Naive thymus-derived CD4-positive, alpha-beta T cell (primary cell): ENCODE measurements at regions not wholly inside any gene's neighbourhood (a gene's known extent, or its start where the extent isn't known, plus 50 kb on each side); places are given as distances from the start of the nearest gene placed in this dataset.
"Not testable (repeated sequence)": the region's sequence is repeated elsewhere in the genome, so short reads cannot be mapped to it uniquely, and the experiment has no call there.

Experiments used
- ATAC-seq: fragments of 150-1000 bp; cut with Tn5 transposase; 2 replicates; pipeline ENCODE4 v1.10.0; 2021; ENCODE audit warnings: mild to moderate bottlenecking, moderate library complexity
- CTCF ChIA-PET: fragments of 350-600 bp; sonication (Branson Sonifier 250); formaldehyde crosslinking; loops from one replicate; lab custom pipeline; 2021; ENCODE audit warnings: antibody characterized with exemption; lab: Charles Lee
- POLR2A ChIA-PET: fragments of 350-600 bp; sonication (Branson Sonifier 250); formaldehyde crosslinking; loops from one replicate; lab custom pipeline; 2021; ENCODE audit warnings: antibody characterized with exemption, inconsistent platforms; lab: Charles Lee
- DNase-seq, 9 donors: peaks; one replicate each; pipeline versions ENCODE4 v3.0.0 to v3.0.0-alpha.2; 2020 to 2022; ENCODE audit warnings: mixed read lengths in 1 of 9
- H3K27ac ChIP-seq: one replicate; pipeline ENCODE4 v1.7.0; 2013; ENCODE audit warnings: mild to moderate bottlenecking, low read depth, low read length, moderate library complexity
- H3K27me3 ChIP-seq, 2 donors: one replicate each; pipeline ENCODE4 v1.7.0; 2013; ENCODE audit warnings: low read length in 2 of 2, mild to moderate bottlenecking in 2 of 2, moderate library complexity in 2 of 2; ENCODE audit not compliant: control insufficient read depth in 2 of 2, insufficient read depth in 2 of 2
- H3K36me3 ChIP-seq, 3 experiments: 1 replicate in 2 of 3; 2 replicates in 1 of 3; pipeline ENCODE4 v1.7.0; 2013; ENCODE audit warnings: low read length in 3 of 3, mild to moderate bottlenecking in 3 of 3, moderate library complexity in 1 of 3; ENCODE audit not compliant: insufficient read depth in 3 of 3, control insufficient read depth in 2 of 3
- H3K4me1 ChIP-seq, 2 donors: one replicate each; pipeline ENCODE4 v1.7.0; 2013; ENCODE audit warnings: low read length in 2 of 2, mild to moderate bottlenecking in 2 of 2, moderate library complexity in 1 of 2; ENCODE audit not compliant: control insufficient read depth in 2 of 2, insufficient read depth in 2 of 2
- H3K4me3 ChIP-seq: 2 replicates; pipeline ENCODE4 v1.7.0; 2013; ENCODE audit warnings: mild to moderate bottlenecking, low read length
- H3K9me3 ChIP-seq, 3 experiments: 1 replicate in 2 of 3; 2 replicates in 1 of 3; pipeline ENCODE4 v1.7.0; 2013; ENCODE audit warnings: low read length in 3 of 3; ENCODE audit not compliant: control insufficient read depth in 2 of 3
- H3K27ac Mint-ChIP-seq, 9 donors: one replicate each; pipeline ENCODE4 v1.8.0; 2020 to 2022; ENCODE audit warnings: mixed read lengths in 9 of 9, mild to moderate bottlenecking in 8 of 9, moderate library complexity in 5 of 9, inconsistent platforms in 2 of 9
- H3K27me3 Mint-ChIP-seq, 5 donors: one replicate each; pipeline ENCODE4 v1.8.0; 2021 to 2022; ENCODE audit warnings: mixed read lengths in 5 of 5, mild to moderate bottlenecking in 1 of 5
- H3K36me3 Mint-ChIP-seq, 5 donors: one replicate each; pipeline ENCODE4 v1.8.0; 2020 to 2022; ENCODE audit warnings: mixed read lengths in 5 of 5, mild to moderate bottlenecking in 3 of 5, inconsistent platforms in 1 of 5
- H3K4me1 Mint-ChIP-seq, 7 donors: one replicate each; pipeline ENCODE4 v1.8.0; 2020 to 2022; ENCODE audit warnings: mixed read lengths in 7 of 7, mild to moderate bottlenecking in 3 of 7, inconsistent platforms in 1 of 7
- H3K4me3 Mint-ChIP-seq, 10 donors: one replicate each; pipeline ENCODE4 v1.8.0; 2020 to 2022; ENCODE audit warnings: mild to moderate bottlenecking in 10 of 10, mixed read lengths in 10 of 10, moderate library complexity in 6 of 10, inconsistent platforms in 2 of 10
- H3K9me3 Mint-ChIP-seq, 11 donors: one replicate each; pipeline ENCODE4 v1.8.0; 2020 to 2022; ENCODE audit warnings: mixed read lengths in 11 of 11, mild to moderate bottlenecking in 4 of 11, inconsistent platforms in 1 of 11, moderate library complexity in 1 of 11
- intact Hi-C, 2 donors: fragments of 100-400 bp; cut with micrococcal nuclease; formaldehyde crosslinking; loops; one replicate each; pipeline ENCODE4 v1.15.1; 2023

GRCh38 chr16:59042301-59042700 is 308.2 kb upstream of the GOT2 start:
- ChIA-PET CTCF (no interaction called here), POLR2A (no interaction called here)
- H3K9me3 Mint-ChIP-seq, result peaks cover 0 to 4% (median 0%) of the 10 kb centered on the region in 11 donors
- peaks cover 0 to 3% (median 0%) of the 10 kb centered on the region in 5 donors for H3K27me3 Mint-ChIP-seq
- ATAC-seq, result peak; percentile 27
- no peak for DNase-seq
- Histone ChIP-seq H3K36me3 (no peaks in the 10 kb centered on the region), H3K27ac (no peak overlapping the region), H3K27me3 (no peaks in the 10 kb centered on the region), H3K4me1 (no peaks in the 10 kb centered on the region), H3K9me3 (no peaks in the 10 kb centered on the region), H3K4me3 (no peak overlapping the region)
- H3K27ac Mint-ChIP-seq, result peak overlapping the region in 1 of 9 donors; percentile 38
- no peaks in the 10 kb centered on the region for H3K36me3 Mint-ChIP-seq
- intact Hi-C loops, result no loop called here
- peaks cover 0 to 1% (median 0%) of the 10 kb centered on the region in 7 donors for H3K4me1 Mint-ChIP-seq
- peak overlapping the region in 1 of 10 donors; percentile 15 for H3K4me3 Mint-ChIP-seq

- DNase-seq, result no peak
- no peak overlapping the region for H3K4me3 Mint-ChIP-seq
- Histone ChIP-seq H3K4me3 (no peak overlapping the region), H3K27ac (no peak overlapping the region), H3K9me3 (no peaks in the 10 kb centered on the region), H3K27me3 (no peaks in the 10 kb centered on the region), H3K4me1 (no peaks in the 10 kb centered on the region), H3K36me3 (no peaks in the 10 kb centered on the region)
- ChIA-PET POLR2A (no interaction called here), CTCF (no interaction called here)
- no peaks in the 10 kb centered on the region for H3K36me3 Mint-ChIP-seq
- intact Hi-C loops, result no loop called here
- peaks cover 0 to 3% (median 0%) of the 10 kb centered on the region in 5 donors for H3K27me3 Mint-ChIP-seq
- peak; percentile 22 for ATAC-seq
- peaks cover 0 to 1% (median 0%) of the 10 kb centered on the region in 7 donors for H3K4me1 Mint-ChIP-seq
- H3K9me3 Mint-ChIP-seq, result peaks cover 0 to 5% (median 0%) of the 10 kb centered on the region in 11 donors
- no peak overlapping the region for H3K27ac Mint-ChIP-seq
Measured at GRCh38 chr16:59039066-59039720, 305.1 kb upstream of the GOT2 start.

GRCh38 chr16:59030923-59031485 is 296.9 kb upstream of the GOT2 start:
- Mint-ChIP-seq H3K27me3 (peaks cover 0 to 4% (median 0%) of the 10 kb centered on the region in 5 donors), H3K36me3 (no peaks in the 10 kb centered on the region), H3K4me3 (no peak overlapping the region), H3K4me1 (no peaks in the 10 kb centered on the region), H3K27ac (no peak overlapping the region), H3K9me3 (peaks cover 0 to 6% (median 0%) of the 10 kb centered on the region in 11 donors)
- Histone ChIP-seq H3K27me3 (no peaks in the 10 kb centered on the region), H3K36me3 (no peaks in the 10 kb centered on the region), H3K27ac (no peak overlapping the region), H3K4me3 (no peak overlapping the region), H3K4me1 (no peaks in the 10 kb centered on the region), H3K9me3 (no peaks in the 10 kb centered on the region)
- POLR2A ChIA-PET, result no interaction called here
- no peak for ATAC-seq
- DNase-seq, result no peak
- intact Hi-C loops, result no loop called here
- CTCF ChIA-PET, result no interaction called here

- H3K27me3 Mint-ChIP-seq, result no peaks in the 10 kb centered on the region
- H3K36me3 Mint-ChIP-seq, result no peaks in the 10 kb centered on the region
Measured at GRCh38 chr16:59021751-59022150, 287.6 kb upstream of the GOT2 start.

GRCh38 chr16:59013930-59014329 is 279.8 kb upstream of the GOT2 start:
- DNase-seq (no peak), ATAC-seq (no peak)
- H3K27me3 Mint-ChIP-seq, result no peaks in the 10 kb centered on the region
- Histone ChIP-seq H3K36me3 (no peaks in the 10 kb centered on the region), H3K9me3 (no peaks in the 10 kb centered on the region), H3K4me3 (no peak overlapping the region), H3K27ac (no peak overlapping the region), H3K27me3 (no peaks in the 10 kb centered on the region), H3K4me1 (no peaks in the 10 kb centered on the region)
- ChIA-PET CTCF (no interaction called here), POLR2A (no interaction called here)
- no peaks in the 10 kb centered on the region for H3K4me1 Mint-ChIP-seq
- H3K4me3 Mint-ChIP-seq, result no peak overlapping the region
- peaks cover 0 to 14% (median 7%) of the 10 kb centered on the region in 11 donors for H3K9me3 Mint-ChIP-seq
- intact Hi-C loops, result no loop called here
- H3K36me3 Mint-ChIP-seq, result no peaks in the 10 kb centered on the region
- no peak overlapping the region for H3K27ac Mint-ChIP-seq

More at GRCh38 chr16:59021751-59022150, 287.6 kb upstream of the GOT2 start:
- no peaks in the 10 kb centered on the region for H3K4me1 Mint-ChIP-seq
- H3K9me3 Mint-ChIP-seq, result peaks cover 0 to 27% (median 8%) of the 10 kb centered on the region in 11 donors
- CTCF ChIA-PET, result no interaction called here
- intact Hi-C loops, result no loop called here
- POLR2A ChIA-PET, result no interaction called here
- H3K27me3 ChIP-seq, result no peaks in the 10 kb centered on the region
- no peaks in the 10 kb centered on the region for H3K36me3 ChIP-seq
- no peak overlapping the region for H3K27ac Mint-ChIP-seq
- no peak overlapping the region for H3K4me3 Mint-ChIP-seq
- H3K4me3 ChIP-seq, result no peak overlapping the region
- no peak for ATAC-seq
- DNase-seq, result no peak
- H3K27ac ChIP-seq, result no peak overlapping the region
- no peaks in the 10 kb centered on the region for H3K9me3 ChIP-seq
- H3K4me1 ChIP-seq, result no peaks in the 10 kb centered on the region

GRCh38 chr16:58999762-59000161 is 265.6 kb upstream of the GOT2 start:
- no peaks in the 10 kb centered on the region for H3K27me3 ChIP-seq
- no peaks in the 10 kb centered on the region for H3K36me3 ChIP-seq
- Mint-ChIP-seq H3K4me3 (no peak overlapping the region), H3K27me3 (peaks cover 0 to 4% (median 0%) of the 10 kb centered on the region in 5 donors), H3K9me3 (peaks cover 0 to 15% (median 4%) of the 10 kb centered on the region in 11 donors), H3K4me1 (no peaks in the 10 kb centered on the region), H3K27ac (no peak overlapping the region), H3K36me3 (no peaks in the 10 kb centered on the region)
- no peaks in the 10 kb centered on the region for H3K9me3 ChIP-seq
- ATAC-seq (no peak), DNase-seq (no peak)
- ChIA-PET POLR2A (no interaction called here), CTCF (no interaction called here)
- intact Hi-C loops, result no loop called here
- no peak overlapping the region for H3K4me3 ChIP-seq
- no peaks in the 10 kb centered on the region for H3K4me1 ChIP-seq
- no peak overlapping the region for H3K27ac ChIP-seq

GRCh38 chr16:58992755-58993154 is 258.6 kb upstream of the GOT2 start:
- H3K4me1 Mint-ChIP-seq, H3K27ac Mint-ChIP-seq, CTCF ChIA-PET, H3K36me3 ChIP-seq, intact Hi-C loops, H3K27me3 Mint-ChIP-seq, DNase-seq, H3K4me3 ChIP-seq, H3K36me3 Mint-ChIP-seq, ATAC-seq, H3K4me1 ChIP-seq, H3K4me3 Mint-ChIP-seq, H3K27ac ChIP-seq, H3K27me3 ChIP-seq, POLR2A ChIA-PET, H3K9me3 ChIP-seq: not testable (repeated sequence)
- peaks cover 2 to 34% (median 11%) of the 10 kb centered on the region in 11 donors for H3K9me3 Mint-ChIP-seq
